ENCODE measurements at regions not wholly inside any gene's neighbourhood (a gene's known extent, or its start where the extent isn't known, plus 50 kb on each side); places are given as distances from the start of the nearest gene placed in this dataset.

DNA sequence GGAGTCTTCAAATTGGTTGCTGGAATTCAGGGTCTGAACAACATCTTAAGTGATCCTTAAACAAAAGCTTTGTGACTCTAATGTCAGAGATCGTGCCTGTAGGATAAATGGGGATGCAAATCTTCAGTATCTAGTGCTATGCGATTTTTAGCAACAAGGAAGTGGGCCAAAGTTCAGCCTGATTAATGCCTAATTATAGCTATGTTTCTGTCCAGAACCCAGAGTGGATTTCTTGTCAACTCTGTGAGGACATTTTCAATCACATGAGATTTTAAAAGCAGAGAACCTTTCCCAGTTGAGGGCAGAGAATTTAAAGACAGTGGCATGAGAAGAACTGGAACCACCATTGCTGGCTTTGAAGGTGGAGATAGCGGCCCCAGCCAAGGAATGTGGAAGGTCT, 84.3 kb upstream of the PCDH9 start (continued):
- TF ChIP-seq, protein P1, sequence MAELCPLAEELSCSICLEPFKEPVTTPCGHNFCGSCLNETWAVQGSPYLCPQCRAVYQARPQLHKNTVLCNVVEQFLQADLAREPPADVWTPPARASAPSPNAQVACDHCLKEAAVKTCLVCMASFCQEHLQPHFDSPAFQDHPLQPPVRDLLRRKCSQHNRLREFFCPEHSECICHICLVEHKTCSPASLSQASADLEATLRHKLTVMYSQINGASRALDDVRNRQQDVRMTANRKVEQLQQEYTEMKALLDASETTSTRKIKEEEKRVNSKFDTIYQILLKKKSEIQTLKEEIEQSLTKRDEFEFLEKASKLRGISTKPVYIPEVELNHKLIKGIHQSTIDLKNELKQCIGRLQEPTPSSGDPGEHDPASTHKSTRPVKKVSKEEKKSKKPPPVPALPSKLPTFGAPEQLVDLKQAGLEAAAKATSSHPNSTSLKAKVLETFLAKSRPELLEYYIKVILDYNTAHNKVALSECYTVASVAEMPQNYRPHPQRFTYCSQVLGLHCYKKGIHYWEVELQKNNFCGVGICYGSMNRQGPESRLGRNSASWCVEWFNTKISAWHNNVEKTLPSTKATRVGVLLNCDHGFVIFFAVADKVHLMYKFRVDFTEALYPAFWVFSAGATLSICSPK (IDR thresholded peaks at IDR 0.05; ENCODE audit: borderline replicate concordance): no peak
- TF ChIP-seq KAT8 (IDR thresholded peaks at IDR 0.05; ENCODE audit: low read depth) (no peak), TEAD4 (IDR thresholded peaks at IDR 0.05; ENCODE audit: low read length) (no peak), TEAD4 (CRISPR knock-in tag; IDR thresholded peaks at IDR 0.05; ENCODE audit: borderline replicate concordance) (no peak), ZNF766 (CRISPR knock-in tag; conservative IDR thresholded peaks at IDR 0.05) (no peak), HNRNPH1 (optimal IDR thresholded peaks at IDR 0.05; ENCODE audit: low read depth, low read length) (no peak), ZSCAN32 (CRISPR knock-in tag; IDR thresholded peaks at IDR 0.05) (no peak)
- TF ChIP-seq, protein P2, sequence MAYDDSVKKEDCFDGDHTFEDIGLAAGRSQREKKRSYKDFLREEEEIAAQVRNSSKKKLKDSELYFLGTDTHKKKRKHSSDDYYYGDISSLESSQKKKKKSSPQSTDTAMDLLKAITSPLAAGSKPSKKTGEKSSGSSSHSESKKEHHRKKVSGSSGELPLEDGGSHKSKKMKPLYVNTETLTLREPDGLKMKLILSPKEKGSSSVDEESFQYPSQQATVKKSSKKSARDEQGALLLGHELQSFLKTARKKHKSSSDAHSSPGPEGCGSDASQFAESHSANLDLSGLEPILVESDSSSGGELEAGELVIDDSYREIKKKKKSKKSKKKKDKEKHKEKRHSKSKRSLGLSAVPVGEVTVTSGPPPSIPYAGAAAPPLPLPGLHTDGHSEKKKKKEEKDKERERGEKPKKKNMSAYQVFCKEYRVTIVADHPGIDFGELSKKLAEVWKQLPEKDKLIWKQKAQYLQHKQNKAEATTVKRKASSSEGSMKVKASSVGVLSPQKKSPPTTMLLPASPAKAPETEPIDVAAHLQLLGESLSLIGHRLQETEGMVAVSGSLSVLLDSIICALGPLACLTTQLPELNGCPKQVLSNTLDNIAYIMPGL (CRISPR knock-in tag; IDR thresholded peaks at IDR 0.05): no peak

Data from K562 (cell line).